Endothelial cell of umbilical vein (primary cell): ENCODE measurements at regions not wholly inside any gene's neighbourhood (a gene's known extent, or its start where the extent isn't known, plus 50 kb on each side); places are given as distances from the start of the nearest gene placed in this dataset.

Source experiments
- EZH2 ChIP-seq: IDR thresholded peaks from 2 replicates; pipeline ENCODE4 v1.6.1; 2012; ENCODE audit warnings: borderline replicate concordance, low read depth, mild to moderate bottlenecking, moderate library complexity, low read length, inconsistent platforms; ENCODE audit not compliant: severe bottlenecking
- FOS ChIP-seq: IDR thresholded peaks from 2 replicates; pipeline ENCODE4 v1.6.1; 2011; ENCODE audit warnings: mild to moderate bottlenecking, low read length, moderate library complexity, borderline replicate concordance; ENCODE audit not compliant: insufficient read depth
- JUN ChIP-seq: IDR thresholded peaks from 2 replicates; pipeline ENCODE4 v1.6.1; 2011; ENCODE audit warnings: borderline replicate concordance, low read depth; ENCODE audit not compliant: insufficient read length, insufficient read depth
- POLR2AphosphoS5 ChIP-seq: IDR thresholded peaks from 2 replicates; pipeline ENCODE4 v1.6.1; 2012; ENCODE audit warnings: low read depth, mild to moderate bottlenecking, control low read depth, low read length, moderate library complexity; ENCODE audit not compliant: insufficient read depth
- TF ChIP-seq, protein P1 (sequence below), 2 donors: IDR thresholded peaks; 1 replicate in 1 of 2; 2 replicates in 1 of 2; pipeline ENCODE4 v1.5.1; 2011; ENCODE audit warnings: low read length in 2 of 2, mild to moderate bottlenecking in 2 of 2, moderate library complexity in 2 of 2, control low read depth in 1 of 2, inconsistent platforms in 1 of 2, low read depth in 1 of 2; ENCODE audit not compliant: insufficient read depth in 1 of 2; ENCODE audit errors: extremely low read depth in 1 of 2
- TF ChIP-seq, protein P2 (sequence below): IDR thresholded peaks from 2 replicates; pipeline ENCODE4 v1.6.1; 2011; ENCODE audit not compliant: insufficient read depth, insufficient read length

DNA sequence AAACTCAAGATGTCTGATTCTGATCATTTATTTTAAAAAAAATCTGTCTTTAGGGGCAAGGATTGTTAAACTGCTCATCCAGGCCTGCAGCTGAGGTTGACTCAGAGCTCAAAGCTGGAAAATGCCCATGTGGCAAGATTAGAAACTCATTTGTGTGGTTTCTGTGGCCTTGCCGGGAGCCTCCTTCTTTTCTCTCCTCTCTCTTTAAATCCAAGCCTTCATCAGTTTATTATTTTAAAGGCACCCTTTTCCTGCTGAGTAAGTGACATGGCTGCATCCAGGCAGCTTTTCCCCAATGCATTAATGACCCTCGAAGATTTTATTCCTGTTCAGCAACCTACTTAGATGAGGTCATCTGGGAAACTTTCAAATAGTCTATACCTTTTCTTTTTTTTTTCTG is 221.3 kb upstream of the CDIN1 start:
- no peak for TF ChIP-seq POLR2AphosphoS5
- TF ChIP-seq, protein P1, sequence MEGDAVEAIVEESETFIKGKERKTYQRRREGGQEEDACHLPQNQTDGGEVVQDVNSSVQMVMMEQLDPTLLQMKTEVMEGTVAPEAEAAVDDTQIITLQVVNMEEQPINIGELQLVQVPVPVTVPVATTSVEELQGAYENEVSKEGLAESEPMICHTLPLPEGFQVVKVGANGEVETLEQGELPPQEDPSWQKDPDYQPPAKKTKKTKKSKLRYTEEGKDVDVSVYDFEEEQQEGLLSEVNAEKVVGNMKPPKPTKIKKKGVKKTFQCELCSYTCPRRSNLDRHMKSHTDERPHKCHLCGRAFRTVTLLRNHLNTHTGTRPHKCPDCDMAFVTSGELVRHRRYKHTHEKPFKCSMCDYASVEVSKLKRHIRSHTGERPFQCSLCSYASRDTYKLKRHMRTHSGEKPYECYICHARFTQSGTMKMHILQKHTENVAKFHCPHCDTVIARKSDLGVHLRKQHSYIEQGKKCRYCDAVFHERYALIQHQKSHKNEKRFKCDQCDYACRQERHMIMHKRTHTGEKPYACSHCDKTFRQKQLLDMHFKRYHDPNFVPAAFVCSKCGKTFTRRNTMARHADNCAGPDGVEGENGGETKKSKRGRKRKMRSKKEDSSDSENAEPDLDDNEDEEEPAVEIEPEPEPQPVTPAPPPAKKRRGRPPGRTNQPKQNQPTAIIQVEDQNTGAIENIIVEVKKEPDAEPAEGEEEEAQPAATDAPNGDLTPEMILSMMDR (IDR thresholded peaks at IDR 0.05; ENCODE audit: extremely low read depth in 1 of 2, insufficient read depth in 1 of 2, low read depth in 1 of 2, low read length in 2 of 2) = no peak
- TF ChIP-seq EZH2 = no peak
- TF ChIP-seq JUN = no peak
- TF ChIP-seq FOS = no peak
- TF ChIP-seq, protein P2, sequence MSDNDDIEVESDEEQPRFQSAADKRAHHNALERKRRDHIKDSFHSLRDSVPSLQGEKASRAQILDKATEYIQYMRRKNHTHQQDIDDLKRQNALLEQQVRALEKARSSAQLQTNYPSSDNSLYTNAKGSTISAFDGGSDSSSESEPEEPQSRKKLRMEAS = no peak
